GM23338 (cell line): ENCODE measurements at regions not wholly inside any gene's neighbourhood (a gene's known extent, or its start where the extent isn't known, plus 50 kb on each side); places are given as distances from the start of the nearest gene placed in this dataset.
A peak's percentile ranks its signal among the peaks of the same experiment; 100 is the strongest.

Source experiments
- ATAC-seq: fragments of 200-7000 bp; cut with Tn5 transposase; 3 replicates; pipeline ENCODE4 v1.9.1; 2020
- DNase-seq: peaks from one replicate; pipeline ENCODE4 v3.0.0-alpha.2; 2015; ENCODE audit warnings: low spot score
- H2AFZ ChIP-seq: fragments of 200-600 bp; sonication (generic); 2 replicates; pipeline ENCODE4 v1.8.0; 2016; ENCODE audit warnings: antibody characterized with exemption, mild to moderate bottlenecking, moderate library complexity
- H3F3A ChIP-seq: fragments of 200-600 bp; sonication (generic); replicated peaks from 2 replicates; pipeline ENCODE4 v1.8.0; 2017; ENCODE audit warnings: antibody characterized with exemption, mixed run types, low read depth
- H3K27ac ChIP-seq: fragments of 200-600 bp; sonication (generic); 2 replicates; pipeline ENCODE4 v1.6.1; 2016; ENCODE audit warnings: low read depth
- H3K27me3 ChIP-seq: fragments of 200-600 bp; sonication (generic); 2 replicates; pipeline ENCODE4 v1.8.0; 2016; ENCODE audit warnings: mild to moderate bottlenecking, mixed run types, moderate library complexity; ENCODE audit not compliant: insufficient read depth
- H3K36me3 ChIP-seq: fragments of 200-600 bp; sonication (generic); 2 replicates; pipeline ENCODE4 v1.8.0; 2016; ENCODE audit warnings: mild to moderate bottlenecking; ENCODE audit not compliant: insufficient read depth
- H3K4me1 ChIP-seq: fragments of 200-600 bp; sonication (generic); 2 replicates; pipeline ENCODE4 v1.8.0; 2016; ENCODE audit warnings: mild to moderate bottlenecking, moderate library complexity; ENCODE audit not compliant: insufficient read depth
- H3K4me2 ChIP-seq: fragments of 200-600 bp; sonication (generic); 2 replicates; pipeline ENCODE4 v1.7.1; 2017; ENCODE audit warnings: mixed run types
- H3K4me3 ChIP-seq: fragments of 200-600 bp; sonication (generic); 2 replicates; pipeline ENCODE4 v1.6.1; 2016; ENCODE audit warnings: mixed run types
- H3K79me2 ChIP-seq: fragments of 200-600 bp; sonication (generic); replicated peaks from 2 replicates; pipeline ENCODE4 v1.8.0; 2017; ENCODE audit warnings: mild to moderate bottlenecking; ENCODE audit not compliant: insufficient read depth
- H3K9me2 ChIP-seq: fragments of 200-600 bp; sonication (generic); 2 replicates; pipeline ENCODE4 v1.8.0; 2017; ENCODE audit not compliant: insufficient read depth
- H4K20me1 ChIP-seq: fragments of 200-600 bp; sonication (generic); replicated peaks from 2 replicates; pipeline ENCODE4 v1.8.0; 2017; ENCODE audit warnings: mild to moderate bottlenecking; ENCODE audit not compliant: insufficient read depth
- H3K27ac Mint-ChIP-seq: 2 replicates; pipeline ENCODE4 v1.8.0; 2020; ENCODE audit warnings: inconsistent platforms, mild to moderate bottlenecking, moderate library complexity, mixed read lengths
- H3K27me3 Mint-ChIP-seq: 3 replicates; pipeline ENCODE4 v1.8.0; 2022; ENCODE audit warnings: low read depth, mild to moderate bottlenecking, moderate library complexity, mixed read lengths, inconsistent platforms; ENCODE audit not compliant: insufficient read depth, poor library complexity
- H3K36me3 Mint-ChIP-seq: 3 replicates; pipeline ENCODE4 v1.8.0; 2021; ENCODE audit warnings: low read depth, mild to moderate bottlenecking, inconsistent platforms, moderate library complexity, mixed read lengths
- H3K4me1 Mint-ChIP-seq: 3 replicates; pipeline ENCODE4 v1.8.0; 2020; ENCODE audit warnings: mild to moderate bottlenecking, inconsistent platforms, mixed read lengths
- H3K4me3 Mint-ChIP-seq: 3 replicates; pipeline ENCODE4 v1.8.0; 2021; ENCODE audit warnings: moderate library complexity, mild to moderate bottlenecking, inconsistent platforms, mixed read lengths
- H3K9me3 Mint-ChIP-seq: 3 replicates; pipeline ENCODE4 v1.8.0; 2020; ENCODE audit warnings: moderate library complexity, mild to moderate bottlenecking, inconsistent platforms, mixed read lengths
- CREB1 ChIP-seq: fragments of 250-450 bp; sonication (Bioruptor Pico); IDR thresholded peaks from 2 replicates; pipeline ENCODE4 v1.5.0; 2020; ENCODE audit warnings: low read depth, mild to moderate bottlenecking, moderate library complexity
- ETS1 ChIP-seq: IDR thresholded peaks from 2 replicates; pipeline ENCODE4 v1.6.1; 2016; ENCODE audit warnings: antibody characterized with exemption
- EZH2phosphoT487 ChIP-seq: fragments of 200-600 bp; sonication (generic); IDR thresholded peaks from one replicate; pipeline ENCODE4 v1.8.1; 2018; ENCODE audit warnings: antibody characterized with exemption; ENCODE audit not compliant: unreplicated experiment
- JUNB ChIP-seq: IDR thresholded peaks from one replicate; pipeline ENCODE4 v1.6.1; 2016; ENCODE audit warnings: antibody characterized with exemption; ENCODE audit not compliant: unreplicated experiment
- NANOG ChIP-seq: IDR thresholded peaks from 2 replicates; pipeline ENCODE4 v1.6.1; 2016; ENCODE audit warnings: antibody characterized with exemption, borderline replicate concordance
- POLR2AphosphoS5 ChIP-seq: IDR thresholded peaks from 2 replicates; pipeline ENCODE4 v1.6.1; 2016; ENCODE audit warnings: antibody characterized with exemption, low read depth
- STAT1 ChIP-seq: IDR thresholded peaks from one replicate; pipeline ENCODE4 v1.6.1; 2016; ENCODE audit warnings: antibody characterized with exemption; ENCODE audit not compliant: unreplicated experiment
- ZNF114 ChIP-seq: fragments of 250-450 bp; sonication (Bioruptor Pico); IDR thresholded peaks from 2 replicates; pipeline ENCODE4 v1.5.0; 2020; ENCODE audit warnings: mild to moderate bottlenecking, moderate library complexity
- ZNF331 ChIP-seq: fragments of 250-450 bp; sonication (Bioruptor Pico); IDR thresholded peaks from 2 replicates; pipeline ENCODE4 v1.5.0; 2020; ENCODE audit warnings: low read depth, mild to moderate bottlenecking, moderate library complexity
- ZNF462 ChIP-seq: fragments of 250-450 bp; sonication (Bioruptor Pico); IDR thresholded peaks from 2 replicates; pipeline ENCODE4 v1.5.0; 2020; ENCODE audit warnings: mild to moderate bottlenecking, moderate library complexity
- TF ChIP-seq, protein P1 (sequence below), 2 experiments: fragments of 200-600 bp in 1 of 2; sonication (generic) in 1 of 2; conservative IDR thresholded peaks; 2 replicates each; pipeline versions ENCODE4 v1.5.1 to v1.6.1; 2016 to 2017; ENCODE audit warnings: antibody characterized with exemption in 2 of 2, low read depth in 2 of 2, mild to moderate bottlenecking in 2 of 2, moderate library complexity in 1 of 2

- Histone ChIP-seq H3F3A (no peaks in the 10 kb centered on the region), H3K4me2 (no peak overlapping the region), H3K36me3 (no peaks in the 10 kb centered on the region), H3K79me2 (no peaks in the 10 kb centered on the region), H3K4me1 (no peaks in the 10 kb centered on the region), H3K9me2 (peaks cover 3% of the 10 kb centered on the region; the same call in 1 of the 2 replicates), H2AFZ (no peak overlapping the region), H3K4me3 (no peak overlapping the region), H3K27me3 (no peaks in the 10 kb centered on the region), H4K20me1 (no peaks in the 10 kb centered on the region), H3K27ac (no peak overlapping the region)
- Mint-ChIP-seq H3K4me3 (no peak overlapping the region), H3K4me1 (peaks cover 20% of the 10 kb centered on the region), H3K27me3 (no peaks in the 10 kb centered on the region), H3K36me3 (no peaks in the 10 kb centered on the region), H3K9me3 (no peaks in the 10 kb centered on the region), H3K27ac (no peak overlapping the region)
- ATAC-seq (no peak; the same call in 1 of the 3 replicates), DNase-seq (peak; percentile 16)
- TF ChIP-seq, protein P1, sequence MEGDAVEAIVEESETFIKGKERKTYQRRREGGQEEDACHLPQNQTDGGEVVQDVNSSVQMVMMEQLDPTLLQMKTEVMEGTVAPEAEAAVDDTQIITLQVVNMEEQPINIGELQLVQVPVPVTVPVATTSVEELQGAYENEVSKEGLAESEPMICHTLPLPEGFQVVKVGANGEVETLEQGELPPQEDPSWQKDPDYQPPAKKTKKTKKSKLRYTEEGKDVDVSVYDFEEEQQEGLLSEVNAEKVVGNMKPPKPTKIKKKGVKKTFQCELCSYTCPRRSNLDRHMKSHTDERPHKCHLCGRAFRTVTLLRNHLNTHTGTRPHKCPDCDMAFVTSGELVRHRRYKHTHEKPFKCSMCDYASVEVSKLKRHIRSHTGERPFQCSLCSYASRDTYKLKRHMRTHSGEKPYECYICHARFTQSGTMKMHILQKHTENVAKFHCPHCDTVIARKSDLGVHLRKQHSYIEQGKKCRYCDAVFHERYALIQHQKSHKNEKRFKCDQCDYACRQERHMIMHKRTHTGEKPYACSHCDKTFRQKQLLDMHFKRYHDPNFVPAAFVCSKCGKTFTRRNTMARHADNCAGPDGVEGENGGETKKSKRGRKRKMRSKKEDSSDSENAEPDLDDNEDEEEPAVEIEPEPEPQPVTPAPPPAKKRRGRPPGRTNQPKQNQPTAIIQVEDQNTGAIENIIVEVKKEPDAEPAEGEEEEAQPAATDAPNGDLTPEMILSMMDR (conservative IDR thresholded peaks at IDR 0.05; ENCODE audit: low read depth in 2 of 2), result 0 out of 4 replicates have a peak, but pooled peaks of 1 of the 2 experiments have one; percentile 14
- TF ChIP-seq ZNF331 (CRISPR knock-in tag), result no peak
These were observed 254.9 kb downstream of the DLEU7 start for GRCh38 chr13:50588491-50589130.

DNA sequence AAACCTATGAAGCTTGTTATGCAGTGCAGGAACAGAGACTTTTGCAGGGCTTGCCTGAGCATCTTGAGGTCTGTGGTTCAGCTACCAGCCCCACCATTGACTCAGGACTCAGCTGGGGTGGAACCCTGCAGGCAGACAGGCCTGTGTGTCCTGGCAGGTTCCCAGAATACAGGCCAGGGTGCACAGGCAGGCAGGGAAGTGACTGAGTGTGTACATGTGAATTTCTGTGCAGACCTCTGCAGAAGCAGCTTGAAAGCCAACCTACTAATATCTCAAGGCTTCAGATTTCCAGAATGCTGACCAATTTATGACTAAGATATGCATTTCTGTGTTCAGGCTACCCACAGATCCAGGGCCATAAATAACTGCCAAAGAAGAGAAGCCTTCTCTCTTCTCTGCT, 254.4 kb downstream of the DLEU7 start:
- no peak for ATAC-seq
- Mint-ChIP-seq H3K4me3 (no peak overlapping the region), H3K4me1 (peaks cover 22% of the 10 kb centered on the region)
- TF ChIP-seq STAT1 (no peak), CREB1 (CRISPR knock-in tag) (no peak), ZNF462 (no peak), JUNB (no peak), ETS1 (no peak), ZNF114 (no peak), NANOG (no peak), EZH2phosphoT487 (no peak), ZNF331 (CRISPR knock-in tag) (no peak), POLR2AphosphoS5 (no peak)

More for the DNA sequence above, 254.4 kb downstream of the DLEU7 start:
- Mint-ChIP-seq H3K27ac (no peak overlapping the region), H3K9me3 (no peaks in the 10 kb centered on the region), H3K27me3 (no peaks in the 10 kb centered on the region), H3K36me3 (no peaks in the 10 kb centered on the region)
- no peaks in the 10 kb centered on the region for H3K27me3 ChIP-seq
- no peaks in the 10 kb centered on the region for H3K79me2 ChIP-seq
- H3K4me3 ChIP-seq, result no peak overlapping the region
- H3K36me3 ChIP-seq, result no peaks in the 10 kb centered on the region
- no peak overlapping the region for H3K4me2 ChIP-seq
- no peaks in the 10 kb centered on the region for H3K4me1 ChIP-seq
- no peaks in the 10 kb centered on the region for H3F3A ChIP-seq
- H3K27ac ChIP-seq, result no peak overlapping the region
- H4K20me1 ChIP-seq, result no peaks in the 10 kb centered on the region
- peaks cover 3% of the 10 kb centered on the region; the same call in 1 of the 2 replicates for H3K9me2 ChIP-seq
- H2AFZ ChIP-seq, result no peak overlapping the region
- DNase-seq, result no peak
